ENCODE measurements at regions not wholly inside any gene's neighbourhood (a gene's known extent, or its start where the extent isn't known, plus 50 kb on each side); places are given as distances from the start of the nearest gene placed in this dataset.

- H3K4me3 ChIP-seq (ENCODE audit: low read depth in 1 of 2, low read length in 2 of 2): no peak overlapping the region
- no peak overlapping the region for H3K9ac ChIP-seq (ENCODE audit: low read length)
- no peaks in the 10 kb centered on the region for H3K36me3 ChIP-seq (ENCODE audit: insufficient read depth, low read length)
- H3K27ac ChIP-seq (ENCODE audit: low read depth, low read length): no peak overlapping the region
- H3K27me3 ChIP-seq (ENCODE audit: control insufficient read depth in 1 of 2, insufficient read depth in 2 of 2, low read length in 2 of 2): peaks cover 0 to 5% of the 10 kb centered on the region in 2 donors
- H3K9me3 ChIP-seq (ENCODE audit: low read length): no peaks in the 10 kb centered on the region
- no peaks in the 10 kb centered on the region for H3K4me1 ChIP-seq (ENCODE audit: insufficient read depth, low read length)
These were observed 416.2 kb downstream of the MATN1 start for GRCh38 chr1:30307182-30307581.

GRCh38 chr1:30305519-30305918, 417.9 kb downstream of the MATN1 start:
- no peak overlapping the region for H3K9ac ChIP-seq (ENCODE audit: low read length)
- peaks cover 0 to 5% of the 10 kb centered on the region in 2 donors for H3K27me3 ChIP-seq (ENCODE audit: control insufficient read depth in 1 of 2, insufficient read depth in 2 of 2, low read length in 2 of 2)
- no peaks in the 10 kb centered on the region for H3K9me3 ChIP-seq (ENCODE audit: low read length)
- H3K4me1 ChIP-seq (ENCODE audit: insufficient read depth, low read length): no peaks in the 10 kb centered on the region
- H3K4me3 ChIP-seq (ENCODE audit: low read depth in 1 of 2, low read length in 2 of 2): no peak overlapping the region
- no peak overlapping the region for H3K27ac ChIP-seq (ENCODE audit: low read depth, low read length)
- H3K36me3 ChIP-seq (ENCODE audit: insufficient read depth, low read length): no peaks in the 10 kb centered on the region

- H3K4me3 ChIP-seq (ENCODE audit: low read depth in 1 of 2, low read length in 2 of 2): no peak overlapping the region
- H3K9ac ChIP-seq (ENCODE audit: low read length): no peak overlapping the region
- no peaks in the 10 kb centered on the region for H3K4me1 ChIP-seq (ENCODE audit: insufficient read depth, low read length)
- H3K27me3 ChIP-seq (ENCODE audit: control insufficient read depth in 1 of 2, insufficient read depth in 2 of 2, low read length in 2 of 2): peaks cover 2 to 5% of the 10 kb centered on the region in 2 donors
- H3K36me3 ChIP-seq (ENCODE audit: insufficient read depth, low read length): no peaks in the 10 kb centered on the region
- no peak overlapping the region for H3K27ac ChIP-seq (ENCODE audit: low read depth, low read length)
- H3K9me3 ChIP-seq (ENCODE audit: low read length): no peaks in the 10 kb centered on the region
These were observed 418.3 kb downstream of the MATN1 start for GRCh38 chr1:30305061-30305460.

- H3K27me3 ChIP-seq (ENCODE audit: control insufficient read depth in 1 of 2, insufficient read depth in 2 of 2, low read length in 2 of 2): peaks cover 5 to 6% of the 10 kb centered on the region in 2 donors
- no peak overlapping the region for H3K4me3 ChIP-seq (ENCODE audit: low read depth in 1 of 2, low read length in 2 of 2)
- H3K4me1 ChIP-seq (ENCODE audit: insufficient read depth, low read length): no peaks in the 10 kb centered on the region
- no peak overlapping the region for H3K27ac ChIP-seq (ENCODE audit: low read depth, low read length)
- no peak overlapping the region for H3K9ac ChIP-seq (ENCODE audit: low read length)
- no peaks in the 10 kb centered on the region for H3K36me3 ChIP-seq (ENCODE audit: insufficient read depth, low read length)
- H3K9me3 ChIP-seq (ENCODE audit: low read length): no peaks in the 10 kb centered on the region
These were observed 419.3 kb downstream of the MATN1 start for GRCh38 chr1:30304080-30304479.

GRCh38 chr1:30303387-30303786, 420.0 kb downstream of the MATN1 start:
- Histone ChIP-seq H3K4me1 (ENCODE audit: insufficient read depth, low read length) (no peaks in the 10 kb centered on the region), H3K36me3 (ENCODE audit: insufficient read depth, low read length) (no peaks in the 10 kb centered on the region), H3K9me3 (ENCODE audit: low read length) (no peaks in the 10 kb centered on the region), H3K27me3 (ENCODE audit: control insufficient read depth in 1 of 2, insufficient read depth in 2 of 2, low read length in 2 of 2) (peaks cover 5 to 6% of the 10 kb centered on the region in 2 donors), H3K27ac (ENCODE audit: low read depth, low read length) (no peak overlapping the region), H3K4me3 (ENCODE audit: low read depth in 1 of 2, low read length in 2 of 2) (no peak overlapping the region), H3K9ac (ENCODE audit: low read length) (no peak overlapping the region)

- H3K9ac ChIP-seq (ENCODE audit: low read length): no peak overlapping the region
- H3K4me1 ChIP-seq (ENCODE audit: insufficient read depth, low read length): no peaks in the 10 kb centered on the region
- H3K27ac ChIP-seq (ENCODE audit: low read depth, low read length): no peak overlapping the region
- no peaks in the 10 kb centered on the region for H3K36me3 ChIP-seq (ENCODE audit: insufficient read depth, low read length)
- H3K27me3 ChIP-seq (ENCODE audit: control insufficient read depth in 1 of 2, insufficient read depth in 2 of 2, low read length in 2 of 2): peaks cover 5 to 6% of the 10 kb centered on the region in 2 donors
- no peaks in the 10 kb centered on the region for H3K9me3 ChIP-seq (ENCODE audit: low read length)
- no peak overlapping the region for H3K4me3 ChIP-seq (ENCODE audit: low read depth in 1 of 2, low read length in 2 of 2)
These were observed 420.5 kb downstream of the MATN1 start for GRCh38 chr1:30302858-30303257.

- H3K4me3 ChIP-seq (ENCODE audit: low read depth in 1 of 2, low read length in 2 of 2): no peak overlapping the region
- peaks cover 3% of the 10 kb centered on the region for H3K9me3 ChIP-seq (ENCODE audit: low read length)
- peaks cover 5 to 6% of the 10 kb centered on the region in 2 donors for H3K27me3 ChIP-seq (ENCODE audit: control insufficient read depth in 1 of 2, insufficient read depth in 2 of 2, low read length in 2 of 2)
- no peak overlapping the region for H3K27ac ChIP-seq (ENCODE audit: low read depth, low read length)
- no peaks in the 10 kb centered on the region for H3K36me3 ChIP-seq (ENCODE audit: insufficient read depth, low read length)
- no peak overlapping the region for H3K9ac ChIP-seq (ENCODE audit: low read length)
- no peaks in the 10 kb centered on the region for H3K4me1 ChIP-seq (ENCODE audit: insufficient read depth, low read length)
These were observed 422.7 kb downstream of the MATN1 start for GRCh38 chr1:30300669-30301068.

- peaks cover 5 to 6% of the 10 kb centered on the region in 2 donors for H3K27me3 ChIP-seq (ENCODE audit: control insufficient read depth in 1 of 2, insufficient read depth in 2 of 2, low read length in 2 of 2)
- no peak overlapping the region for H3K9ac ChIP-seq (ENCODE audit: low read length)
- no peak overlapping the region for H3K27ac ChIP-seq (ENCODE audit: low read depth, low read length)
- no peaks in the 10 kb centered on the region for H3K4me1 ChIP-seq (ENCODE audit: insufficient read depth, low read length)
- no peak overlapping the region for H3K4me3 ChIP-seq (ENCODE audit: low read depth in 1 of 2, low read length in 2 of 2)
- H3K36me3 ChIP-seq (ENCODE audit: insufficient read depth, low read length): no peaks in the 10 kb centered on the region
- peaks cover 3% of the 10 kb centered on the region for H3K9me3 ChIP-seq (ENCODE audit: low read length)
These were observed 424.0 kb downstream of the MATN1 start for GRCh38 chr1:30299393-30299792.

- Histone ChIP-seq H3K9ac (ENCODE audit: low read length) (no peak overlapping the region), H3K4me1 (ENCODE audit: insufficient read depth, low read length) (no peaks in the 10 kb centered on the region), H3K27ac (ENCODE audit: low read depth, low read length) (no peak overlapping the region), H3K9me3 (ENCODE audit: low read length) (peaks cover 3% of the 10 kb centered on the region), H3K4me3 (ENCODE audit: low read depth in 1 of 2, low read length in 2 of 2) (no peak overlapping the region), H3K36me3 (ENCODE audit: insufficient read depth, low read length) (no peaks in the 10 kb centered on the region), H3K27me3 (ENCODE audit: control insufficient read depth in 1 of 2, insufficient read depth in 2 of 2, low read length in 2 of 2) (peaks cover 0 to 6% of the 10 kb centered on the region in 2 donors)
These were observed 427.7 kb downstream of the MATN1 start for GRCh38 chr1:30295674-30296073.

- H3K4me1 ChIP-seq (ENCODE audit: insufficient read depth, low read length): no peaks in the 10 kb centered on the region
- peaks cover 3% of the 10 kb centered on the region for H3K9me3 ChIP-seq (ENCODE audit: low read length)
- no peaks in the 10 kb centered on the region for H3K36me3 ChIP-seq (ENCODE audit: insufficient read depth, low read length)
- peaks cover 0 to 6% of the 10 kb centered on the region in 2 donors for H3K27me3 ChIP-seq (ENCODE audit: control insufficient read depth in 1 of 2, insufficient read depth in 2 of 2, low read length in 2 of 2)
- H3K27ac ChIP-seq (ENCODE audit: low read depth, low read length): no peak overlapping the region
- no peak overlapping the region for H3K9ac ChIP-seq (ENCODE audit: low read length)
- no peak overlapping the region for H3K4me3 ChIP-seq (ENCODE audit: low read depth in 1 of 2, low read length in 2 of 2)
These were observed 428.1 kb downstream of the MATN1 start for GRCh38 chr1:30295266-30295665.

- no peaks in the 10 kb centered on the region for H3K36me3 ChIP-seq (ENCODE audit: insufficient read depth, low read length)
- no peak overlapping the region for H3K27ac ChIP-seq (ENCODE audit: low read depth, low read length)
- no peak overlapping the region for H3K4me3 ChIP-seq (ENCODE audit: low read depth in 1 of 2, low read length in 2 of 2)
- no peak overlapping the region for H3K9ac ChIP-seq (ENCODE audit: low read length)
- no peaks in the 10 kb centered on the region for H3K4me1 ChIP-seq (ENCODE audit: insufficient read depth, low read length)
- H3K9me3 ChIP-seq (ENCODE audit: low read length): peaks cover 3% of the 10 kb centered on the region
- H3K27me3 ChIP-seq (ENCODE audit: control insufficient read depth in 1 of 2, insufficient read depth in 2 of 2, low read length in 2 of 2): no peaks in the 10 kb centered on the region
These were observed 428.9 kb downstream of the MATN1 start for GRCh38 chr1:30294508-30294907.

- Histone ChIP-seq H3K4me1 (ENCODE audit: insufficient read depth, low read length) (no peaks in the 10 kb centered on the region), H3K36me3 (ENCODE audit: insufficient read depth, low read length) (no peaks in the 10 kb centered on the region), H3K4me3 (ENCODE audit: low read depth in 1 of 2, low read length in 2 of 2) (no peak overlapping the region), H3K9ac (ENCODE audit: low read length) (no peak overlapping the region), H3K27me3 (ENCODE audit: control insufficient read depth in 1 of 2, insufficient read depth in 2 of 2, low read length in 2 of 2) (no peaks in the 10 kb centered on the region), H3K9me3 (ENCODE audit: low read length) (peaks cover 3% of the 10 kb centered on the region), H3K27ac (ENCODE audit: low read depth, low read length) (no peak overlapping the region)
These were observed 430.9 kb downstream of the MATN1 start for GRCh38 chr1:30292451-30292850.

All from muscle layer of colon (tissue), 2 donors.